IMR-90 (cell line): ENCODE measurements at regions not wholly inside any gene's neighbourhood (a gene's known extent, or its start where the extent isn't known, plus 50 kb on each side); places are given as distances from the start of the nearest gene placed in this dataset.

Experiments used
- ATAC-seq: fragments of 200-7000 bp; cut with Tn5 transposase; 2 replicates; pipeline ENCODE4 v1.9.1; 2020; ENCODE audit warnings: low read depth, mild to moderate bottlenecking, moderate library complexity
- BruUV-seq: library from RNA; stranded (reverse); fragments of 400-500 nt; replicated peaks from 2 replicates; lab custom pipeline; 2021; lab: Mats Ljungman, UMichigan
- CTCF ChIA-PET: fragments of 300-600 bp; formaldehyde crosslinking; extraction: SDS; loops from one replicate; lab custom pipeline; 2021; ENCODE audit warnings: antibody characterized with exemption; lab: Yijun Ruan, JAX
- POLR2A ChIA-PET: fragments of 300-600 bp; sonication (Branson Sonifier 250); formaldehyde crosslinking; loops from one replicate; lab custom pipeline; 2022; ENCODE audit warnings: antibody characterized with exemption; ENCODE audit not compliant: unreplicated experiment; lab: Charles Lee
- DNase-seq: peaks from one replicate; pipeline ENCODE4 v3.0.0; 2013
- H2AFZ ChIP-seq: replicated peaks from 2 replicates; pipeline ENCODE3; 2013; ENCODE audit warnings: low read length, mild to moderate bottlenecking; ENCODE audit not compliant: poor library complexity
- H2AK5ac ChIP-seq: 2 replicates; pipeline ENCODE4 v1.6.1; 2013; ENCODE audit warnings: low read depth, low read length, inconsistent platforms
- H2AK9ac ChIP-seq: replicated peaks from 2 replicates; pipeline ENCODE3; 2013; ENCODE audit warnings: mild to moderate bottlenecking, low read depth, low read length, moderate library complexity; ENCODE audit not compliant: poor library complexity
- H2BK120ac ChIP-seq: 2 replicates; pipeline ENCODE4 v1.6.1; 2013; ENCODE audit warnings: low read depth, low read length, inconsistent platforms
- H2BK15ac ChIP-seq: 3 replicates; pipeline ENCODE4 v1.6.1; 2013; ENCODE audit warnings: low read depth, low read length, inconsistent platforms
- H2BK20ac ChIP-seq: 2 replicates; pipeline ENCODE4 v1.6.1; 2013; ENCODE audit warnings: low read depth, mild to moderate bottlenecking, inconsistent platforms, low read length, moderate library complexity
- H2BK5ac ChIP-seq: 2 replicates; pipeline ENCODE4 v1.6.1; 2013; ENCODE audit warnings: mild to moderate bottlenecking, low read depth, low read length, inconsistent platforms; ENCODE audit not compliant: poor library complexity, severe bottlenecking
- H3K14ac ChIP-seq: replicated peaks from 2 replicates; pipeline ENCODE4 v1.6.1; 2013; ENCODE audit warnings: low read depth, low read length, inconsistent platforms
- H3K18ac ChIP-seq: 2 replicates; pipeline ENCODE4 v1.6.1; 2013; ENCODE audit warnings: low read depth, low read length, control low read depth
- H3K23ac ChIP-seq: 2 replicates; pipeline ENCODE4 v1.6.1; 2013; ENCODE audit warnings: low read depth, low read length, inconsistent platforms
- H3K27ac ChIP-seq: 2 replicates; pipeline ENCODE4 v1.5.1; 2013; ENCODE audit warnings: mild to moderate bottlenecking, control low read depth, low read length; ENCODE audit not compliant: insufficient read depth
- H3K27me3 ChIP-seq: 2 replicates; pipeline ENCODE4 v1.6.1; 2013; ENCODE audit warnings: low read length; ENCODE audit not compliant: control insufficient read depth, insufficient read depth
- H3K36me3 ChIP-seq: 2 replicates; pipeline ENCODE4 v1.6.1; 2013; ENCODE audit warnings: low read length, mixed read lengths; ENCODE audit not compliant: control insufficient read depth, insufficient read depth
- H3K4ac ChIP-seq: 2 replicates; pipeline ENCODE4 v1.6.1; 2013; ENCODE audit warnings: low read depth, low read length, inconsistent platforms
- H3K4me1 ChIP-seq: 2 replicates; pipeline ENCODE4 v1.6.1; 2013; ENCODE audit warnings: low read length, mixed read lengths; ENCODE audit not compliant: control insufficient read depth, insufficient read depth
- H3K4me2 ChIP-seq: 2 replicates; pipeline ENCODE4 v1.6.1; 2013; ENCODE audit warnings: low read depth, mild to moderate bottlenecking, control low read depth, low read length, moderate library complexity
- H3K4me3 ChIP-seq: 2 replicates; pipeline ENCODE4 v1.5.1; 2013; ENCODE audit warnings: low read depth, mild to moderate bottlenecking, control low read depth, low read length, moderate library complexity; ENCODE audit not compliant: insufficient read depth
- H3K56ac ChIP-seq: 2 replicates; pipeline ENCODE4 v1.6.1; 2013; ENCODE audit warnings: low read length, inconsistent platforms; ENCODE audit not compliant: insufficient read depth; ENCODE audit errors: extremely low read depth
- H3K79me1 ChIP-seq, 2 experiments: 2 replicates each; pipeline ENCODE4 v1.6.1; 2013; ENCODE audit warnings: low read length in 2 of 2, inconsistent platforms in 1 of 2, low read depth in 1 of 2
- H3K9ac ChIP-seq: 2 replicates; pipeline ENCODE4 v1.6.1; 2013; ENCODE audit warnings: low read depth, low read length, control low read depth
- H3K9me1 ChIP-seq: 2 replicates; pipeline ENCODE4 v1.6.1; 2013; ENCODE audit warnings: low read length, inconsistent platforms; ENCODE audit not compliant: insufficient read depth
- H3K9me3 ChIP-seq: 2 replicates; pipeline ENCODE4 v1.6.1; 2013; ENCODE audit warnings: low read length; ENCODE audit not compliant: control insufficient read depth, insufficient read depth
- H4K20me1 ChIP-seq: 2 replicates; pipeline ENCODE4 v1.6.1; 2013; ENCODE audit warnings: low read length, inconsistent platforms; ENCODE audit not compliant: insufficient read depth
- H4K5ac ChIP-seq: 2 replicates; pipeline ENCODE4 v1.6.1; 2013; ENCODE audit warnings: mild to moderate bottlenecking, low read depth, low read length, control low read depth
- H4K8ac ChIP-seq, 2 experiments: 2 replicates each; pipeline ENCODE4 v1.6.1; 2013; ENCODE audit warnings: low read depth in 2 of 2, low read length in 2 of 2, control low read depth in 1 of 2, inconsistent platforms in 1 of 2
- H4K91ac ChIP-seq: 2 replicates; pipeline ENCODE4 v1.6.1; 2013; ENCODE audit warnings: low read depth, low read length, inconsistent platforms; ENCODE audit not compliant: insufficient read depth
- BHLHE40 ChIP-seq: fragments of 150-350 bp; IDR thresholded peaks from 2 replicates; pipeline ENCODE4 v1.6.1; 2016; ENCODE audit warnings: mild to moderate bottlenecking, low read depth, low read length
- CHD1 ChIP-seq: IDR thresholded peaks from 2 replicates; pipeline ENCODE4 v1.6.1; 2012; ENCODE audit warnings: low read depth, low read length, improper control_type of control experiment
- CTCF ChIP-seq: conservative IDR thresholded peaks from 2 replicates; pipeline ENCODE4 v1.5.1; 2012; ENCODE audit warnings: mild to moderate bottlenecking, low read depth, low read length, improper control_type of control experiment
- ELK1 ChIP-seq: fragments of 150-350 bp; IDR thresholded peaks from 2 replicates; pipeline ENCODE4 v1.6.1; 2016; ENCODE audit warnings: low read depth, mild to moderate bottlenecking, low read length, moderate library complexity, borderline replicate concordance
- FOS ChIP-seq: fragments of 150-350 bp; IDR thresholded peaks from 2 replicates; pipeline ENCODE4 v1.6.1; 2016; ENCODE audit warnings: low read depth, low read length
- MAZ ChIP-seq: IDR thresholded peaks from 2 replicates; pipeline ENCODE4 v1.6.1; 2012; ENCODE audit warnings: low read depth, mild to moderate bottlenecking, low read length, improper control_type of control experiment, moderate library complexity, borderline replicate concordance
- MXI1 ChIP-seq: IDR thresholded peaks from 2 replicates; pipeline ENCODE4 v1.6.1; 2012; ENCODE audit warnings: low read depth, mild to moderate bottlenecking, low read length, moderate library complexity, borderline replicate concordance
- NFE2L2 ChIP-seq: fragments of 150-350 bp; IDR thresholded peaks from 2 replicates; pipeline ENCODE4 v1.6.1; 2016; ENCODE audit warnings: low read depth, mild to moderate bottlenecking, low read length
- POLR2A ChIP-seq: IDR thresholded peaks from 2 replicates; pipeline ENCODE4 v1.6.1; 2012; ENCODE audit warnings: mild to moderate bottlenecking, low read depth, low read length
- RAD21 ChIP-seq: IDR thresholded peaks from 2 replicates; pipeline ENCODE4 v1.6.1; 2012; ENCODE audit warnings: low read length, improper control_type of control experiment
- WGBS, 2 experiments: methylation state at CpG; one replicate each; pipeline versions ENCODE4 v1.1.5 to v1.1.7; 2013; ENCODE audit warnings: missing lambda C conversion rate in 2 of 2; ENCODE audit not compliant: insufficient read length in 1 of 2; ENCODE audit errors: extremely low coverage in 2 of 2; 5-methylcytosine and 5-hydroxymethylcytosine counted together
- dilution Hi-C: fragments of 300-500 bp; cut with HindIII; formaldehyde crosslinking; loops from one replicate; pipeline ENCODE4 v1.14.3; 2018; ENCODE audit warnings: low sequenced_read_pairs; ENCODE audit not compliant: unreplicated experiment
- in situ Hi-C: fragments of 300-500 bp; cut with MboI; formaldehyde crosslinking; loops from 3 replicates; pipeline ENCODE4 v1.14.3; 2019; ENCODE audit warnings: low sequenced_read_pairs, inconsistent platforms, mixed read lengths
- intact Hi-C: fragments of 100-400 bp; cut with micrococcal nuclease; formaldehyde crosslinking; loops from 2 replicates; pipeline ENCODE4 v1.10.0; 2022

- no peaks in the 10 kb centered on the region for H3K36me3 ChIP-seq
- no peak overlapping the region for H3K18ac ChIP-seq
- TF ChIP-seq MXI1: no peak
- no peak for TF ChIP-seq CTCF
- no peak for TF ChIP-seq ELK1
- no peak for TF ChIP-seq FOS
- TF ChIP-seq MAZ: no peak
- TF ChIP-seq NFE2L2: no peak
- TF ChIP-seq RAD21: no peak
- TF ChIP-seq BHLHE40: no peak
- no peak for TF ChIP-seq CHD1
- no peak for TF ChIP-seq POLR2A
- no peak overlapping the region for H2AK9ac ChIP-seq
- H2BK20ac ChIP-seq: no peak overlapping the region
- ChIA-PET CTCF (no interaction called here), POLR2A (no interaction called here)
- H4K8ac ChIP-seq: no peak overlapping the region
- H3K27me3 ChIP-seq: no peaks in the 10 kb centered on the region
- H3K56ac ChIP-seq: no peak overlapping the region
- H3K27ac ChIP-seq: no peak overlapping the region
- no peak overlapping the region for H2BK15ac ChIP-seq
- H3K4me1 ChIP-seq: no peaks in the 10 kb centered on the region
- H2AK5ac ChIP-seq: no peak overlapping the region
- no peak overlapping the region for H4K91ac ChIP-seq
- no peak overlapping the region for H3K14ac ChIP-seq
- no TSS peak for BruUV-seq
- H2AFZ ChIP-seq: no peak overlapping the region
- no peak overlapping the region for H2BK5ac ChIP-seq
- no peak overlapping the region for H3K4ac ChIP-seq
- ATAC-seq (no peak), DNase-seq (no peak)
- dilution Hi-C loops: no loop called here
- no peak overlapping the region for H2BK120ac ChIP-seq
- intact Hi-C loops: no loop called here
- H4K20me1 ChIP-seq: no peaks in the 10 kb centered on the region
- H3K79me1 ChIP-seq: no peaks in the 10 kb centered on the region
- H3K9ac ChIP-seq: no peak overlapping the region
- H3K9me1 ChIP-seq: no peaks in the 10 kb centered on the region
- in situ Hi-C loops: no loop called here
- WGBS, 2 experiments: no CpG with 5 or more reads among the region's 2 CpGs
- peaks cover 27% of the 10 kb centered on the region for H3K9me3 ChIP-seq
- no peak overlapping the region for H3K4me2 ChIP-seq
- H3K23ac ChIP-seq: no peak overlapping the region
- H4K5ac ChIP-seq: no peak overlapping the region
- H3K4me3 ChIP-seq: no peak overlapping the region
These were observed 298.6 kb upstream of the KIAA1217 start for GRCh38 chr10:23910291-23910690.
